ENCODE measurements at regions not wholly inside any gene's neighbourhood (a gene's known extent, or its start where the extent isn't known, plus 50 kb on each side); places are given as distances from the start of the nearest gene placed in this dataset.

DNA sequence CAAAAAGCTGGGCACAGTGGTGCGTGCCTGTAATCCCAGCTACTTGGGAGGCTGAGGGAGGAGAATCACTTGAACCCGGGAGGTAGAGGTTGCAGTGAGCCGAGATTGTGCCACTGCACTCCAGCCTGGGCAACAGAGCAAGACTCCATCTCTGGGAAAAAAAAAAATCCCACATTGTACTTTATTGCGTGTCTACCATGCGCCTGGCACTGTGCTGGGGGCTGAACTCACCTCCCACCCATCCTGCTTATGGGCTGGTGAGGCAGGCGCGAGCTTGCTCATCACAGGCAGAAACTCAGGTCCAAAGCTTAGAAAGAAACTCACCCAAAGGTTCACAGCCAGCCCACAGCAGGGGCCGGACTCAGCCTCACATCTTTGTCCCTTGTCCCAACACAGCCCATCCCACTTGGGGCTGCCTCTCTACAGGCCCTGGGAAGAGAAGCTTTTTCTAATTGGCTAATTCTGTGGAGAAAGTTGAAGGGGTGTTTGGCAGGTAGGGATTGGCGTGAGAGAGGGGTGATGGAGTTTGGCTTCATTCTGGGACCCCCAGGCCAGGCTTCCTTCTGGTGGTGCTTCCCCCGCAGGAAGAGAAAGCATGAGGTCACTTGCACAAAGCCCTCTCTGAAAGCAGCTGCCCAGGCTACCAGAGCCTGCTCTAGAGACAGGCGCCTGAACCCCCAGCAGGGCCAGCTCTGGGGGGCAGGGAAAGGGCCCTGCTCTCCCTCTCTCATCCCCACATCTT lies 122.6 kb upstream of the SMAD3 start:
- TF ChIP-seq, protein P1, sequence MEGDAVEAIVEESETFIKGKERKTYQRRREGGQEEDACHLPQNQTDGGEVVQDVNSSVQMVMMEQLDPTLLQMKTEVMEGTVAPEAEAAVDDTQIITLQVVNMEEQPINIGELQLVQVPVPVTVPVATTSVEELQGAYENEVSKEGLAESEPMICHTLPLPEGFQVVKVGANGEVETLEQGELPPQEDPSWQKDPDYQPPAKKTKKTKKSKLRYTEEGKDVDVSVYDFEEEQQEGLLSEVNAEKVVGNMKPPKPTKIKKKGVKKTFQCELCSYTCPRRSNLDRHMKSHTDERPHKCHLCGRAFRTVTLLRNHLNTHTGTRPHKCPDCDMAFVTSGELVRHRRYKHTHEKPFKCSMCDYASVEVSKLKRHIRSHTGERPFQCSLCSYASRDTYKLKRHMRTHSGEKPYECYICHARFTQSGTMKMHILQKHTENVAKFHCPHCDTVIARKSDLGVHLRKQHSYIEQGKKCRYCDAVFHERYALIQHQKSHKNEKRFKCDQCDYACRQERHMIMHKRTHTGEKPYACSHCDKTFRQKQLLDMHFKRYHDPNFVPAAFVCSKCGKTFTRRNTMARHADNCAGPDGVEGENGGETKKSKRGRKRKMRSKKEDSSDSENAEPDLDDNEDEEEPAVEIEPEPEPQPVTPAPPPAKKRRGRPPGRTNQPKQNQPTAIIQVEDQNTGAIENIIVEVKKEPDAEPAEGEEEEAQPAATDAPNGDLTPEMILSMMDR (conservative IDR thresholded peaks at IDR 0.05; ENCODE audit: low read length), result no peak
- no peak for TF ChIP-seq EZH2phosphoT487 (IDR thresholded peaks at IDR 0.05; ENCODE audit: borderline replicate concordance)
